ENCODE measurements at regions not wholly inside any gene's neighbourhood (a gene's known extent, or its start where the extent isn't known, plus 50 kb on each side); places are given as distances from the start of the nearest gene placed in this dataset.

GRCh38 chr5:8491254-8491653 is 622.3 kb downstream of the MTRR start:
- peaks cover 0 to 36% of the 10 kb centered on the region in 2 donors for H3K9me3 ChIP-seq

GRCh38 chr5:8493176-8493575 is 624.2 kb downstream of the MTRR start:
- TF ChIP-seq CTCF (IDR thresholded peaks at IDR 0.05), result no peak
- Histone ChIP-seq H3K36me3 (no peaks in the 10 kb centered on the region), H3K4me3 (no peak overlapping the region), H3K4me1 (no peaks in the 10 kb centered on the region), H3K9me3 (peaks cover 0 to 40% of the 10 kb centered on the region in 2 donors), H3K27me3 (no peaks in the 10 kb centered on the region), H3K27ac (no peak overlapping the region)
- ATAC-seq (no peak), DNase-seq (peak in 2 of 4 donors; percentile 14 to 40)
- intact Hi-C loops (cut with DNase I), result no loop called here

More at GRCh38 chr5:8491254-8491653, 622.3 kb downstream of the MTRR start:
- ATAC-seq, result no peak
- Histone ChIP-seq H3K36me3 (no peaks in the 10 kb centered on the region), H3K27ac (no peak overlapping the region), H3K27me3 (no peaks in the 10 kb centered on the region), H3K4me3 (no peak overlapping the region), H3K4me1 (no peaks in the 10 kb centered on the region)
- intact Hi-C loops (cut with DNase I), result no loop called here
- no peak for DNase-seq
- no peak for TF ChIP-seq CTCF (IDR thresholded peaks at IDR 0.05)

GRCh38 chr5:8500426-8500825 is 631.5 kb downstream of the MTRR start:
- DNase-seq (no peak), ATAC-seq (no peak)
- intact Hi-C loops (cut with DNase I), result no loop called here
- H3K27ac ChIP-seq, result no peak overlapping the region
- H3K36me3 ChIP-seq, result no peaks in the 10 kb centered on the region
- H3K4me1 ChIP-seq, result no peaks in the 10 kb centered on the region
- no peaks in the 10 kb centered on the region for H3K27me3 ChIP-seq
- TF ChIP-seq CTCF (IDR thresholded peaks at IDR 0.05), result no peak
- no peak overlapping the region for H3K4me3 ChIP-seq
- peaks cover 0 to 28% of the 10 kb centered on the region in 2 donors for H3K9me3 ChIP-seq

GRCh38 chr5:8505196-8505595 is 636.2 kb downstream of the MTRR start:
- H3K27me3 ChIP-seq, result no peaks in the 10 kb centered on the region
- ATAC-seq (no peak), DNase-seq (no peak)
- intact Hi-C loops (cut with DNase I), result no loop called here
- H3K27ac ChIP-seq, result no peak overlapping the region
- no peaks in the 10 kb centered on the region for H3K9me3 ChIP-seq
- TF ChIP-seq CTCF (IDR thresholded peaks at IDR 0.05), result no peak
- no peak overlapping the region for H3K4me3 ChIP-seq
- H3K4me1 ChIP-seq, result no peaks in the 10 kb centered on the region
- no peaks in the 10 kb centered on the region for H3K36me3 ChIP-seq

GRCh38 chr5:8508231-8508630 is 639.3 kb downstream of the MTRR start:
- Histone ChIP-seq H3K4me1 (no peaks in the 10 kb centered on the region), H3K4me3 (no peak overlapping the region), H3K27ac (no peak overlapping the region), H3K36me3 (no peaks in the 10 kb centered on the region), H3K27me3 (no peaks in the 10 kb centered on the region), H3K9me3 (peaks cover 0 to 8% of the 10 kb centered on the region in 2 donors)
- DNase-seq (no peak), ATAC-seq (no peak)
- TF ChIP-seq CTCF (IDR thresholded peaks at IDR 0.05), result no peak
- intact Hi-C loops (cut with DNase I), result no loop called here

Measured in left lung (tissue), 4 donors.